Mesodermal cell (in vitro differentiated cells): ENCODE measurements at regions not wholly inside any gene's neighbourhood (a gene's known extent, or its start where the extent isn't known, plus 50 kb on each side); places are given as distances from the start of the nearest gene placed in this dataset.

ENCODE experiments used
- H3K27ac ChIP-seq: 2 replicates; pipeline ENCODE4 v1.7.0; 2013; ENCODE audit warnings: mild to moderate bottlenecking, low read depth, low read length, moderate library complexity; ENCODE audit not compliant: severe bottlenecking
- H3K36me3 ChIP-seq: 2 replicates; pipeline ENCODE4 v1.7.1; 2013; ENCODE audit warnings: mild to moderate bottlenecking, low read length, moderate library complexity; ENCODE audit not compliant: control insufficient read depth, insufficient read depth
- H3K4me1 ChIP-seq: one replicate; pipeline ENCODE4 v1.7.1; 2013; ENCODE audit warnings: mild to moderate bottlenecking, low read length; ENCODE audit not compliant: insufficient read depth, control insufficient read depth, poor library complexity, severe bottlenecking
- H3K4me3 ChIP-seq: 2 replicates; pipeline ENCODE4 v1.7.0; 2013; ENCODE audit warnings: low read length, control low read depth, mild to moderate bottlenecking; ENCODE audit not compliant: insufficient read depth, poor library complexity, severe bottlenecking; ENCODE audit errors: extremely low read depth
- H3K9me3 ChIP-seq: 2 replicates; pipeline ENCODE4 v1.7.1; 2013; ENCODE audit warnings: mild to moderate bottlenecking, low read length, moderate library complexity; ENCODE audit not compliant: control insufficient read depth
- WGBS, 2 experiments: methylation state at CpG; one replicate each; pipeline ENCODE4 v1.1.5; 2013; ENCODE audit warnings: missing lambda C conversion rate in 2 of 2; ENCODE audit not compliant: insufficient coverage in 2 of 2; 5-methylcytosine and 5-hydroxymethylcytosine counted together

GRCh38 chr4:79053754-79054153 is 114.5 kb upstream of the PAQR3 start:
- H3K4me1 ChIP-seq: no peaks in the 10 kb centered on the region

GRCh38 chr4:79050541-79050880 is 111.3 kb upstream of the PAQR3 start:
- peaks cover 3% of the 10 kb centered on the region for H3K4me1 ChIP-seq
- H3K27ac ChIP-seq: no peak overlapping the region
- no peaks in the 10 kb centered on the region for H3K9me3 ChIP-seq
- no peak overlapping the region for H3K4me3 ChIP-seq
- no peaks in the 10 kb centered on the region for H3K36me3 ChIP-seq
- WGBS, 2 experiments: 89 to 100% methylated on average over 1 of the region's 6 CpGs

More at GRCh38 chr4:79053754-79054153, 114.5 kb upstream of the PAQR3 start:
- Histone ChIP-seq H3K27ac (no peak overlapping the region), H3K9me3 (no peaks in the 10 kb centered on the region), H3K36me3 (no peaks in the 10 kb centered on the region), H3K4me3 (no peak overlapping the region)

GRCh38 chr4:79049840-79050540 is 110.8 kb upstream of the PAQR3 start:
- H3K36me3 ChIP-seq: no peaks in the 10 kb centered on the region
- no peaks in the 10 kb centered on the region for H3K9me3 ChIP-seq
- peaks cover 3% of the 10 kb centered on the region for H3K4me1 ChIP-seq
- no peak overlapping the region for H3K4me3 ChIP-seq
- 92 to 96% methylated on average over 21 to 22 of the region's 27 CpGs for WGBS, 2 experiments
- H3K27ac ChIP-seq: no peak overlapping the region

GRCh38 chr4:79048878-79049277 is 109.6 kb upstream of the PAQR3 start:
- no peaks in the 10 kb centered on the region for H3K36me3 ChIP-seq
- WGBS, 2 experiments: 89 to 100% methylated on average over 1 to 4 of the region's 4 CpGs
- no peak overlapping the region for H3K4me3 ChIP-seq
- no peaks in the 10 kb centered on the region for H3K9me3 ChIP-seq
- peaks cover 3% of the 10 kb centered on the region for H3K4me1 ChIP-seq
- H3K27ac ChIP-seq: no peak overlapping the region

GRCh38 chr4:79047316-79047715 is 108.1 kb upstream of the PAQR3 start:
- Histone ChIP-seq H3K9me3 (no peaks in the 10 kb centered on the region), H3K4me1 (peaks cover 3% of the 10 kb centered on the region)
- 100% methylated on average over 1 of the region's 1 CpG; no CpG with 5 or more reads in 1 of the 2 experiments for WGBS, 2 experiments

GRCh38 chr4:79046016-79046592 is 106.9 kb upstream of the PAQR3 start:
- Histone ChIP-seq H3K9me3 (no peaks in the 10 kb centered on the region), H3K4me1 (peaks cover 3% of the 10 kb centered on the region), H3K4me3 (no peak overlapping the region), H3K27ac (peak overlapping the region; percentile 31), H3K36me3 (no peaks in the 10 kb centered on the region)
- WGBS, 2 experiments: 83% methylated on average over 1 of the region's 4 CpGs; no CpG with 5 or more reads in 1 of the 2 experiments

More at GRCh38 chr4:79047316-79047715, 108.1 kb upstream of the PAQR3 start:
- no peak overlapping the region for H3K4me3 ChIP-seq
- H3K27ac ChIP-seq: no peak overlapping the region
- no peaks in the 10 kb centered on the region for H3K36me3 ChIP-seq

GRCh38 chr4:79044141-79044659 is 105.0 kb upstream of the PAQR3 start:
- WGBS, 2 experiments: 100% methylated on average over 1 of the region's 2 CpGs
- Histone ChIP-seq H3K36me3 (no peaks in the 10 kb centered on the region), H3K4me3 (no peak overlapping the region), H3K9me3 (no peaks in the 10 kb centered on the region), H3K27ac (no peak overlapping the region), H3K4me1 (peaks cover 3% of the 10 kb centered on the region)

- H3K9me3 ChIP-seq: no peaks in the 10 kb centered on the region
- peaks cover 3% of the 10 kb centered on the region for H3K4me1 ChIP-seq
- H3K27ac ChIP-seq: no peak overlapping the region
- no peak overlapping the region for H3K4me3 ChIP-seq
- H3K36me3 ChIP-seq: no peaks in the 10 kb centered on the region
- WGBS, 2 experiments: 94% methylated on average over 2 of the region's 6 CpGs; no CpG with 5 or more reads in 1 of the 2 experiments
Measured at GRCh38 chr4:79043138-79043537, 103.9 kb upstream of the PAQR3 start.

GRCh38 chr4:79042079-79042674 is 102.9 kb upstream of the PAQR3 start:
- Histone ChIP-seq H3K4me1 (peaks cover 3% of the 10 kb centered on the region), H3K9me3 (no peaks in the 10 kb centered on the region), H3K36me3 (no peaks in the 10 kb centered on the region), H3K4me3 (no peak overlapping the region), H3K27ac (no peak overlapping the region)
- WGBS, 2 experiments: 100% methylated on average over 1 of the region's 1 CpG; no CpG with 5 or more reads in 1 of the 2 experiments

GRCh38 chr4:79034544-79034943 is 95.3 kb upstream of the PAQR3 start:
- H3K36me3 ChIP-seq: no peaks in the 10 kb centered on the region
- H3K4me3 ChIP-seq: no peak overlapping the region
- H3K9me3 ChIP-seq: no peaks in the 10 kb centered on the region
- no peak overlapping the region for H3K27ac ChIP-seq
- no peaks in the 10 kb centered on the region for H3K4me1 ChIP-seq
- WGBS, 2 experiments: no CpG with 5 or more reads among the region's 2 CpGs

GRCh38 chr4:79030973-79031372 is 91.7 kb upstream of the PAQR3 start:
- WGBS, 2 experiments: no CpG with 5 or more reads among the region's 1 CpG

More at GRCh38 chr4:79030973-79031372, 91.7 kb upstream of the PAQR3 start:
- Histone ChIP-seq H3K27ac (no peak overlapping the region), H3K9me3 (no peaks in the 10 kb centered on the region), H3K4me3 (no peak overlapping the region), H3K4me1 (no peaks in the 10 kb centered on the region), H3K36me3 (no peaks in the 10 kb centered on the region)
